Activated CD8-positive, alpha-beta T cell treated with anti-CD3 and anti-CD28 coated beads, Interleukin-2, amount 10 ng/mL, durations not matched to agents 7 days and 5 days (primary cell): ENCODE measurements at regions not wholly inside any gene's neighbourhood (a gene's known extent, or its start where the extent isn't known, plus 50 kb on each side); places are given as distances from the start of the nearest gene placed in this dataset.

ENCODE experiments used
- ATAC-seq: fragments of 150-1000 bp; cut with Tn5 transposase; one replicate; pipeline ENCODE4 v1.10.0; 2021; ENCODE audit warnings: moderate library complexity
- CTCF ChIA-PET: fragments of 350-600 bp; sonication (Branson Sonifier 250); formaldehyde crosslinking; loops from one replicate; lab custom pipeline; 2021; ENCODE audit warnings: antibody characterized with exemption; lab: Charles Lee
- POLR2A ChIA-PET: fragments of 350-600 bp; sonication (Branson Sonifier 250); formaldehyde crosslinking; loops from one replicate; lab custom pipeline; 2021; ENCODE audit warnings: antibody characterized with exemption; lab: Charles Lee
- DNase-seq: peaks from one replicate; pipeline ENCODE4 v3.0.0-alpha.2; 2020
- H3K27ac Mint-ChIP-seq: one replicate; pipeline ENCODE4 v1.8.0; 2021; ENCODE audit warnings: mild to moderate bottlenecking, mixed read lengths
- H3K27me3 Mint-ChIP-seq: one replicate; pipeline ENCODE4 v1.8.0; 2021; ENCODE audit warnings: low read depth, mixed read lengths
- H3K36me3 Mint-ChIP-seq: one replicate; pipeline ENCODE4 v1.8.0; 2021; ENCODE audit warnings: low read depth, mixed read lengths
- H3K4me1 Mint-ChIP-seq: one replicate; pipeline ENCODE4 v1.8.0; 2021; ENCODE audit warnings: low read depth, mixed read lengths
- H3K4me3 Mint-ChIP-seq: one replicate; pipeline ENCODE4 v1.8.0; 2021; ENCODE audit warnings: mild to moderate bottlenecking, mixed read lengths
- H3K9me3 Mint-ChIP-seq: one replicate; pipeline ENCODE4 v1.8.0; 2022; ENCODE audit warnings: mixed read lengths; ENCODE audit not compliant: insufficient read depth

DNA sequence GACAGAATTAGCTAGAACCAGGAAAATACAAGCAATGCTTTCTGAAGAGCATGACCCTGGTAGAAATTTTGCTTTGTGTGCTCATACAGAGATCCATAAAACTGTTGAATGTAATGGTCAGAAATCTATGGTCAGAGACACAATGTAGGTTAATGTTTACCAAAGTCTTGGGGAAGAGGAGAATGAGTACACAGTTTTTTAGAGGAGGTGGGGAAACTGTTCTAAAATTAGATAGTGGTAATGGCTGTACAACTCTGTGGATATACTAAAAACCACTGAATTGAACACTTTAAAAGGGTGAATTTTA is 109.5 kb upstream of the ARHGAP5 start:
- Mint-ChIP-seq H3K27ac (no peak overlapping the region), H3K27me3 (no peaks in the 10 kb centered on the region), H3K4me3 (no peak overlapping the region), H3K36me3 (no peaks in the 10 kb centered on the region), H3K9me3 (peaks cover 7% of the 10 kb centered on the region), H3K4me1 (no peaks in the 10 kb centered on the region)
- ChIA-PET CTCF (no interaction called here), POLR2A (no interaction called here)
- no peak for DNase-seq
- no peak for ATAC-seq

DNA sequence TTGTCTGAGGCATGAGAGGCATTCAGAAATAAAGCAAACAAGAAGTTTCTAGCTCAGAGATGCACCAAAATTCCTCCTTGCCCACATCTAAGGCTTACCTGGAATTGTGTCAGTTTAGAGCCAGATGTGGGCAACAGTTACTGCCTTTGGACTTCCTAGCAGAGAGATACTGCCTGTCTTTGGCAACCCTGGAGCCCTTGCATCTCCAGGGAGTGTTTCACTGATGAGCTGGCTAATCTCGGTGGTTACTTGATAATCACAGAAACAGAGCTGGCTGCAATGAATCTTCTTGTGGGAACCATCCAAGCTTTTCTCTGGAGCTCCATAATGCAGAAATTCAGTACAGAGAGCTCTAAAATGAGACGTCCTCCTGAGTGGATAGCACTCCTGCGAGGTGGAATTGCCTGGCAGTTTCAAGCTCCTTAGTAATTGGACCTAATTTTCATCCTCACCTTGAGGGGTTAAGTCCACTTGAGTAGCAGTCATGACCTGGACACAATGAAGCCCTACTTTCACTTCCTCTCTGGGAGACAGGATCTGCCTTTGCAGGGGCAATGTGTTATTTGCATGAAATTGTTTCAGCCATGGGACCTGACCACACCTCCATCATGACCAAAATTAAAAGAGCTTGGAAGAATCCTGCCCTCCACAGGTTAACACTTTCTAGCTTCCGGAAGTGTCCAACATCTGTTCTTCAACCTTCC is 108.8 kb upstream of the ARHGAP5 start:
- ATAC-seq = no peak
- ChIA-PET POLR2A (interaction anchor here (0.6 kb wide), 1 partner anchor 284 kb away, joined by 3 read pairs; no protein-coding TSS in a partner anchor), CTCF (interaction anchor here (1.3 kb wide), 1 partner anchor 287 kb away, joined by 4 read pairs; no protein-coding TSS in a partner anchor)
- H3K9me3 Mint-ChIP-seq = peaks cover 7% of the 10 kb centered on the region
- no peaks in the 10 kb centered on the region for H3K36me3 Mint-ChIP-seq
- H3K27me3 Mint-ChIP-seq = no peaks in the 10 kb centered on the region
- H3K4me3 Mint-ChIP-seq = no peak overlapping the region
- no peak overlapping the region for H3K27ac Mint-ChIP-seq
- H3K4me1 Mint-ChIP-seq = no peaks in the 10 kb centered on the region
- DNase-seq = no peak

DNA sequence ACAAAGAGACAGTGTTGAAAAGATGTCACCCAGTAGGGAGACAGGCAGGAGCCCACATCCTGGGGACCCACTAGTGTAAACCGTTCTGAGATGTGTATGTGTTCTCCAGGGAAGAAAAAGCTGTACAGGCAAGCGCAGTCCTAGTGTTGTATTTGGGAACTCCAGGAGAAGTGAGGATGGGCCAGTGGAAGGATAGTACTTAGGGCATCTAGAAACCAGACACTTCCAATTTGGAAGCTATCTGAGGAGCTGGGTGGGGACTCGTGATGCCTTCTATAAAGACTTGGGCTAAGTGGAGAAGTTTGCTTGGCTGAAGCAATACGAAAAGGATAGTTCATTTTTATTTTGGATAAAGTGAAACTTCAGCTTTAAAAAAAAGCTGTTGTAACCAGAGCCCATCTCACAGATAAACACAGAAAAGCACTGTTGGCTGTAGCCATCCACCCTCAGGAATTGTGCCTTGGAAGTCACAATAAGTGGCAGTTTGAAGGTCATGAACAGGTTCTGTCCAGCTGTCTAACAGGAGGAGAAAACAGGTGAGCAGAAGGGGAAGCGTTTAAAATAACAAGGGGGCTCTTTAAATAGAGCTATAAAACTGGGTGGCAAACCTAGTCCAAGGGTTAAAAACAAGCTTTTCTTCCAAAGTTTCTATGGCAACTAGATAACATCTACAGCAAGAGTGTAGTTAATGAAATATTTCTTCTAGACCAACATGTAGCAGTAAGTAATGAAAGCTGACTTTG is 108.0 kb upstream of the ARHGAP5 start:
- H3K27ac Mint-ChIP-seq = no peak overlapping the region
- POLR2A ChIA-PET = no interaction called here
- CTCF ChIA-PET = interaction anchor here (0.8 to 1.3 kb wide), 2 partner anchors 44 to 286 kb away, joined by 3 to 4 read pairs; no protein-coding TSS in a partner anchor
- H3K9me3 Mint-ChIP-seq = peaks cover 7% of the 10 kb centered on the region
- no peaks in the 10 kb centered on the region for H3K36me3 Mint-ChIP-seq
- no peaks in the 10 kb centered on the region for H3K27me3 Mint-ChIP-seq
- DNase-seq = no peak
- H3K4me3 Mint-ChIP-seq = no peak overlapping the region
- no peak for ATAC-seq
- no peaks in the 10 kb centered on the region for H3K4me1 Mint-ChIP-seq

DNA sequence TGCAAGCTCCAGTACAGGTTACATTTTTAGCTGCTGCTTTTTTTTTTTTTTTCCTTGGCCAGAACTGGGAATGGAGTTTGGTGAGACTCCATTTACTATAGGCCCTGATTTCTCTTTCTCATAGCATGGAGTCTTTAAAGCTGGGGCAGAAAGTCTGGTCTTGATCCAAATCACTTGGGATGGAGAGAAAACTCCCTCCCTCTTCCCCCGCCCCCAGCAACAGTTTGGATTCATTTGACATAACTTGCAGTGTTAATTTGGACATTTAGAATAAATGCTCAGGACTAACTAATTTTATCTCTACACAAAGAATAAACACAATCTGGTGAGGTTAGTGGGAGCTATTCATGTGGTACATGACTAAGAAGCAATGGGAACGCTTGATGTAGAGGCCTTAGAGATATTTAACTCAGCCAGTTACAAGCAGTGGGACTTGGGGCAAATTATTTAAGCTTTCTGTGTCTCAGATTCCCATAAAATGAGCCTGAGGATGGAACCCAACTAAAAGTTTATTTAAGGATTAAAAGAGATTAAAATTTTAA is 107.3 kb upstream of the ARHGAP5 start:
- H3K27me3 Mint-ChIP-seq = no peaks in the 10 kb centered on the region
- no peak overlapping the region for H3K4me3 Mint-ChIP-seq
- no peak for ATAC-seq
- DNase-seq = no peak
- no peak overlapping the region for H3K27ac Mint-ChIP-seq
- ChIA-PET POLR2A (no interaction called here), CTCF (interaction anchor here (0.8 kb wide), 1 partner anchor 44 kb away, joined by 3 read pairs; no protein-coding TSS in a partner anchor)
- peaks cover 7% of the 10 kb centered on the region for H3K9me3 Mint-ChIP-seq
- no peaks in the 10 kb centered on the region for H3K4me1 Mint-ChIP-seq
- H3K36me3 Mint-ChIP-seq = no peaks in the 10 kb centered on the region

DNA sequence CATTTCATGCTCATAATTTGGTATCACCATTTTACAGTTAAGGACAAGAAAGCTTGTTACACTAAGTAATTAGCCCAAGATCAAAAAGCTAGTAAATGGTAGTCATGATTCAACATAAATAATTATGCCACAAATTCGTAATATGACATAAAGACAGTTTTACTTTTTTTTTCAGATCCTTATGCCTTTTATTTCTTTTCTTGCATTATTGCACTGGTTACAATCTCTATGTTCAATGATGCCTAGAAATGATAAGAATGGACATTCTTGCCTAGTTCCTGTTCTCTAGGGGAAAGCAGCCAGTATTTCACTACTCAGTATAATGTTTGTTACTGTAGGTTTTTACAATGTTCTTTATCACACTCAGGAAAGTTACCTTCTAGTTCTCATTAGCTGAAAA is 106.4 kb upstream of the ARHGAP5 start:
- H3K4me1 Mint-ChIP-seq = no peaks in the 10 kb centered on the region

DNA sequence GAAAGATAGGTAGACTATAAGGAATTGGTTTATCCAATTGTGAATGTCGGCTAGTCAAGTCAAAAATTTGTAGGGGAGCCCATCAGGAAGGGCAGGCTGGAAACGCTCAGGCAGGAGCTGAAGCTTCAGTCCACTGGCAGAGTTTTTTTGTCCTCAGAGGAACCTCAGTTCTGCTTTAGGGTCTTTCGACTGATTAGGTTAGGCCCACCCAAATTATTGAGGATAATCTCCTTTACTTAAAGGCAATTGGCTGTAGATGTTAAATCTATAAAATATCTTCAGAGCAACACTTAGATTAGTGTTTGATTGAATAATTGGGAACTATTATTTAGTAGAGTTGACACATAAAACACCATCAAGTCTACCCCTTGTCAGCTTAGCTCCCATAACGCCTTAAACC is 105.5 kb upstream of the ARHGAP5 start:
- ChIA-PET POLR2A (interaction anchor here (0.7 kb wide), 1 partner anchor 20 kb away, joined by 3 read pairs; no protein-coding TSS in a partner anchor), CTCF (no interaction called here)

More for the DNA sequence above, 106.4 kb upstream of the ARHGAP5 start:
- H3K4me3 Mint-ChIP-seq = no peak overlapping the region
- DNase-seq = no peak
- no peak overlapping the region for H3K27ac Mint-ChIP-seq
- ATAC-seq = no peak
- no peaks in the 10 kb centered on the region for H3K36me3 Mint-ChIP-seq
- no peaks in the 10 kb centered on the region for H3K27me3 Mint-ChIP-seq
- POLR2A ChIA-PET = no interaction called here
- CTCF ChIA-PET = no interaction called here
- H3K9me3 Mint-ChIP-seq = peaks cover 7% of the 10 kb centered on the region

DNA sequence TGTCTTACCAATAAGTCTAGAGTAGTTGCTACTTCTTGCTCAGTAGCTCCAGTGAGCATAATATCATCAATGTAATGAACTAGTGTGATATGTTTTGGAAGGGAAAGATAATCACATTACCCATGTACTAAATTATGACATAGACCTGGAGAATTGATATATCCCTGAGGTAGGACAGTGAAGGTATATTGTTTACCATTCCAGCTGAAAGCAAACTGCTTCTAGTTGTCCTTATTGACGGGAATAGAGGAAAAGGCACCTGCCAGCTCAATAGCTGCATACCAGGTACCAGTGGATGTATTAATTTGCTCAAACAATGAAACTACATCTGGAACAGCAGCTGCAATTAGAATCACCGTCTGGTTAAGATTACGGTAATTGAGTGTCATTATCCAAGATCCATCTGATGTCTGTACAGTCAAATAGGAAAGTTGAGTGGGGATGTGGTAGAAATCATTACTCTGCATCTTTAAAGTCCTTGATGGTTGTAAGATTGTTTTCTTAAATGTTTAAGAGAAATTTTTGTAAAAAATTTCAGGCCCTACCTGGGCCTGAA is 100.0 kb upstream of the ARHGAP5 start:
- ChIA-PET CTCF (no interaction called here), POLR2A (no interaction called here)
- peaks cover 3% of the 10 kb centered on the region for H3K27me3 Mint-ChIP-seq
- no peak overlapping the region for H3K4me3 Mint-ChIP-seq
- no peak for DNase-seq
- no peak overlapping the region for H3K27ac Mint-ChIP-seq
- H3K9me3 Mint-ChIP-seq = no peaks in the 10 kb centered on the region
- no peak for ATAC-seq
- H3K36me3 Mint-ChIP-seq = no peaks in the 10 kb centered on the region
- no peaks in the 10 kb centered on the region for H3K4me1 Mint-ChIP-seq

More for the DNA sequence above, 105.5 kb upstream of the ARHGAP5 start:
- Mint-ChIP-seq H3K27ac (no peak overlapping the region), H3K4me1 (no peaks in the 10 kb centered on the region), H3K4me3 (no peak overlapping the region), H3K36me3 (no peaks in the 10 kb centered on the region), H3K27me3 (no peaks in the 10 kb centered on the region), H3K9me3 (peaks cover 7% of the 10 kb centered on the region)
- ATAC-seq (no peak), DNase-seq (no peak)

DNA sequence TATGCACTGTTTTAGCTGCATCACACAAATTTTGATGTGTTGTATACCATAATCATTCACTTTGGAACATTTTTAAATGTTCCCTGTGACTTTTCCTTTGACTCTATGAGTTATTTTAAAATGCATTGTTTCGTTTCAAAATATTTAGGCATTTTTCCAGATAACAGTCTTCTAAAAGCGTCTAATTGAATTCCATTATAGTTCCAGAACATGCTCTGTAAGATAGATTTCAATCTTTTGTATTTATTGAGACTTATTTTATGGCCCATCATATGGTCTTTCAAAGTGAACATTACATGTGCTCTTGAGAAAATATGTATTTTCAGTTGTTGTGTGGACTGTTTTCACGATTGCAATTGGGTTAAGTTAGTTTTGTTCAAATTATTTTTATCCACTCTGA is 98.7 kb upstream of the ARHGAP5 start:
- CTCF ChIA-PET = no interaction called here

DNA sequence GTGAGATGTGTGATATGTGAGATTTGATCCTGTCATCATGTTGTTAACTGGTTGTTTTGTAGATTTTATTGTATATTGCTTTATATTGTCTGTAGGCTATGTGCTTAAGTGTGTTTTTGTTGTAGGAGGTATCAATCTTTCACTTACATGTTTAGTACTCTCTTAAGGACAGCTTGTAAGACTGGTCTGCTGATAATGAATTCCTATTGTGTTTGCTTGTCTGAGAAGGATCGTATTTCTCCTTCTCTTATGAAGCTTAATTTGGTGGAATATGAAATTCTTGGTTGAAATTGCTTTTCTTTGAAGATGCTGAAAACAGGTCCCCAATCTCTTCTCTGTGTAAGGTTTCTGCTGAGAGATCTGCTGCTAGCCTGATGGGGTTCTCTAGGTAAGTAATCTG is 94.5 kb upstream of the ARHGAP5 start:
- H3K27me3 Mint-ChIP-seq = peaks cover 3% of the 10 kb centered on the region
- H3K4me3 Mint-ChIP-seq = no peak overlapping the region
- no peak for DNase-seq
- H3K27ac Mint-ChIP-seq = no peak overlapping the region
- CTCF ChIA-PET = no interaction called here
- no peaks in the 10 kb centered on the region for H3K4me1 Mint-ChIP-seq
- no peaks in the 10 kb centered on the region for H3K36me3 Mint-ChIP-seq
- POLR2A ChIA-PET = no interaction called here
- no peak for ATAC-seq
- H3K9me3 Mint-ChIP-seq = no peaks in the 10 kb centered on the region

More for the DNA sequence above, 98.7 kb upstream of the ARHGAP5 start:
- POLR2A ChIA-PET = no interaction called here
- DNase-seq (no peak), ATAC-seq (no peak)
- Mint-ChIP-seq H3K27ac (no peak overlapping the region), H3K27me3 (peaks cover 3% of the 10 kb centered on the region), H3K36me3 (no peaks in the 10 kb centered on the region), H3K4me3 (no peak overlapping the region), H3K4me1 (no peaks in the 10 kb centered on the region), H3K9me3 (no peaks in the 10 kb centered on the region)

DNA sequence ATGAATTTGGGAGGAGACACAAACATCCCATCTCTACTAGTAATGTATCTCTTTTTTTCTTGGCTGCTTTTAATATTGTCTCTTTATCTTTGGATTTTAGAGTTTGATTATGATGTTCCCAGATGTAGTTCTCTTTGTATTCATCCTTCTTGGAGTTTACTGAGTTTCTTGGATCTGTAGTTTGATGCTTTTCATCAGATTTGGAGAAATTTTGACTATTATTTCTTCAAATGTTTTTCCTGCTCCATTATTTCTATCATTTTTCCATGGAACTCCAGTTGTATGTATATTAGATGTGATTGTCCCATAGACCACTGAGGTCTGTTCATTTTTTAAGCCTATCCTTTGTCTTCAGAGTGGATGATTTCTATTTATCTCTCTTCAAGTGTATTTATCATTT is 90.7 kb upstream of the ARHGAP5 start:
- Mint-ChIP-seq H3K27me3 (no peaks in the 10 kb centered on the region), H3K36me3 (no peaks in the 10 kb centered on the region), H3K4me3 (no peak overlapping the region), H3K4me1 (no peaks in the 10 kb centered on the region), H3K27ac (no peak overlapping the region), H3K9me3 (no peaks in the 10 kb centered on the region)
- POLR2A ChIA-PET = no interaction called here
- DNase-seq (no peak), ATAC-seq (no peak)
- CTCF ChIA-PET = no interaction called here

DNA sequence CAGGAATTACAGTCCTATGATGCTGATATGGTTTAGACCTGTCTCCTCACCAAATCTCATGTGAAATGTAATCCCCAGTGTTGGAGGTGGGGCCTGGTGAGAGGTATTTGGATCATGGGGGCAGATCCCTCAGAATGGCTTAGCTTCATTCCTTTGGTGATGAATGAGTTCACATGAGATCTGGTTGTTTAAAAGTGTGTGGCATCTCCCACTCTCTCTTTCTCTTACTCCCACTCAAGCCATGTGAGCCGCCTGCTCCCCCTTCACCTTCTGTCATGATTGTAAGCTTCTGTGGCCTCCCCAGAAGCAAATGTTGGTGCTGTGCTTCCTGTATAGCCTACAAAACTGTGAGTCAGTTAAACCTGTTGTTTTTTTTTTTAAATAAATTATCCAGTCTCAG is 89.4 kb upstream of the ARHGAP5 start:
- Mint-ChIP-seq H3K36me3 (no peaks in the 10 kb centered on the region), H3K27me3 (no peaks in the 10 kb centered on the region), H3K4me3 (no peak overlapping the region), H3K9me3 (no peaks in the 10 kb centered on the region), H3K27ac (no peak overlapping the region), H3K4me1 (no peaks in the 10 kb centered on the region)
- CTCF ChIA-PET = no interaction called here
- no peak for DNase-seq
- ATAC-seq = no peak
- POLR2A ChIA-PET = no interaction called here

DNA sequence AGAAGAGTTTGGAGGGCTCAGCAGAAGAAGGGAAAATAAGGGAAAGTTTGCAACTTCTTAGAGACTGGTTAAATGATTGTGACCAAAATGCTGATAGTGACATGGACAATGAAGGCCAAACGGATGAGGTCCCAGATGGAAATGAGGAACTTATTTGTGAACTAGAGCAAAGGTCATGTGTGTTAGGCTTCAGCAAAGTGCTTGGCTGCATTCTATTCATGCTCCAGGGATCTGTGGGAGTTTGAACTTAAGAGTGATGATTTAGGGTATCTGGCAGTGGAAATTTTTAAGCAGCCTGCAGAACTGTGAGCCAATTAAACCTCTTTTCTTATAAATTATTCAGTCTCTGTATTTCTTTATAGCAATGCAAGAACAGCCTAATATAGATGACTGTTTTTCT is 88.9 kb upstream of the ARHGAP5 start:
- no peaks in the 10 kb centered on the region for H3K9me3 Mint-ChIP-seq
- H3K4me3 Mint-ChIP-seq = no peak overlapping the region
- ChIA-PET POLR2A (no interaction called here), CTCF (no interaction called here)
- no peaks in the 10 kb centered on the region for H3K27me3 Mint-ChIP-seq
- H3K36me3 Mint-ChIP-seq = no peaks in the 10 kb centered on the region
- DNase-seq (no peak), ATAC-seq (no peak)
- H3K4me1 Mint-ChIP-seq = no peaks in the 10 kb centered on the region
- H3K27ac Mint-ChIP-seq = no peak overlapping the region
